OCI-LY3 (cell line): ENCODE measurements at regions not wholly inside any gene's neighbourhood (a gene's known extent, or its start where the extent isn't known, plus 50 kb on each side); places are given as distances from the start of the nearest gene placed in this dataset.
A peak's percentile ranks its signal among the peaks of the same experiment; 100 is the strongest.

ENCODE experiments used
- H2AFZ ChIP-seq: fragments of 200-600, 300-600 bp; shearing (Covaris generic); 2 replicates; pipeline ENCODE4 v1.6.0; 2014; ENCODE audit warnings: antibody characterized with exemption, low read depth, low read length
- H3K27ac ChIP-seq: fragments of 200-600, 300-600 bp; sonication (generic); 2 replicates; pipeline ENCODE4 v1.5.1; 2014; ENCODE audit warnings: mild to moderate bottlenecking, low read length, moderate library complexity, mixed read lengths
- H3K27me3 ChIP-seq: fragments of 200-600, 300-600 bp; sonication (generic); 2 replicates; pipeline ENCODE4 v1.6.1; 2014; ENCODE audit warnings: low read depth, low read length, mixed read lengths
- H3K36me3 ChIP-seq: fragments of 200-600, 300-600 bp; sonication (generic); replicated peaks from 2 replicates; pipeline ENCODE3; 2014; ENCODE audit warnings: low read depth, low read length, mixed read lengths
- H3K4me1 ChIP-seq: fragments of 300-600, 200-600 bp; sonication (generic); 2 replicates; pipeline ENCODE4 v1.6.1; 2014; ENCODE audit warnings: low read length, mixed read lengths
- H3K4me2 ChIP-seq: fragments of 200-600, 300-600 bp; sonication (generic); 2 replicates; pipeline ENCODE4 v1.6.1; 2014; ENCODE audit warnings: low read length, mixed read lengths
- H3K4me3 ChIP-seq: fragments of 300-600, 200-600 bp; sonication (generic); 2 replicates; pipeline ENCODE4 v1.5.1; 2014; ENCODE audit warnings: antibody characterized with exemption, mild to moderate bottlenecking, low read length, moderate library complexity
- H3K79me2 ChIP-seq: fragments of 300-600, 200-600 bp; shearing (Covaris generic); 2 replicates; pipeline ENCODE4 v1.6.1; 2014; ENCODE audit warnings: mild to moderate bottlenecking, low read length, mixed read lengths
- H3K9ac ChIP-seq: fragments of 300-600, 200-600 bp; shearing (Covaris generic); 2 replicates; pipeline ENCODE4 v1.6.0; 2014; ENCODE audit warnings: mild to moderate bottlenecking, low read length, moderate library complexity
- H3K9me3 ChIP-seq: fragments of 200-600, 300-600 bp; shearing (Covaris generic); 2 replicates; pipeline ENCODE4 v1.6.1; 2014; ENCODE audit warnings: low read length, mixed read lengths; ENCODE audit not compliant: insufficient read depth
- H4K20me1 ChIP-seq: fragments of 200-600, 300-600 bp; sonication (generic); 2 replicates; pipeline ENCODE4 v1.6.1; 2016; ENCODE audit warnings: low read length, mixed read lengths; ENCODE audit not compliant: insufficient read depth
- CTCF ChIP-seq: fragments of 200-600, 300-600 bp; sonication (generic); IDR thresholded peaks from 2 replicates; pipeline ENCODE4 v1.5.1; 2014; ENCODE audit warnings: antibody characterized with exemption, low read length, low read depth
- EZH2phosphoT487 ChIP-seq: fragments of 200-600 bp; shearing (Covaris generic); IDR thresholded peaks from 2 replicates; pipeline ENCODE4 v1.6.1; 2018; ENCODE audit warnings: antibody characterized with exemption, mixed run types, low read depth

GRCh38 chr7:125098377-125098970, 168.8 kb upstream of the POT1 start:
- no peaks in the 10 kb centered on the region for H3K36me3 ChIP-seq
- 0 out of 2 replicates have a peak overlapping the region, but pooled peaks have one; percentile 16 for H3K4me3 ChIP-seq
- H3K79me2 ChIP-seq = no peaks in the 10 kb centered on the region
- H2AFZ ChIP-seq = no peak overlapping the region
- H3K9ac ChIP-seq = no peak overlapping the region
- peak overlapping the region; percentile 60 for H3K4me2 ChIP-seq
- H3K9me3 ChIP-seq = no peaks in the 10 kb centered on the region
- H3K27ac ChIP-seq = no peak overlapping the region
- no peaks in the 10 kb centered on the region for H4K20me1 ChIP-seq
- TF ChIP-seq EZH2phosphoT487 (no peak), CTCF (no peak)
- H3K4me1 ChIP-seq = peaks cover 18% of the 10 kb centered on the region
- no peaks in the 10 kb centered on the region for H3K27me3 ChIP-seq

GRCh38 chr7:125090596-125090995, 161.0 kb upstream of the POT1 start:
- H2AFZ ChIP-seq = no peak overlapping the region
- no peaks in the 10 kb centered on the region for H3K9me3 ChIP-seq
- H3K79me2 ChIP-seq = no peaks in the 10 kb centered on the region
- no peak overlapping the region for H3K9ac ChIP-seq
- no peak for TF ChIP-seq CTCF
- no peak for TF ChIP-seq EZH2phosphoT487
- no peak overlapping the region for H3K27ac ChIP-seq
- H3K4me3 ChIP-seq = no peak overlapping the region
- H3K27me3 ChIP-seq = no peaks in the 10 kb centered on the region
- no peaks in the 10 kb centered on the region for H3K4me1 ChIP-seq
- H3K36me3 ChIP-seq = no peaks in the 10 kb centered on the region
- no peak overlapping the region for H3K4me2 ChIP-seq
- H4K20me1 ChIP-seq = no peaks in the 10 kb centered on the region

GRCh38 chr7:125089171-125089570, 159.5 kb upstream of the POT1 start:
- TF ChIP-seq CTCF (no peak), EZH2phosphoT487 (no peak)
- no peak overlapping the region for H3K27ac ChIP-seq
- H3K9ac ChIP-seq = no peak overlapping the region
- H3K9me3 ChIP-seq = no peaks in the 10 kb centered on the region
- H3K4me2 ChIP-seq = no peak overlapping the region
- no peak overlapping the region for H2AFZ ChIP-seq
- no peaks in the 10 kb centered on the region for H3K36me3 ChIP-seq
- H4K20me1 ChIP-seq = no peaks in the 10 kb centered on the region
- no peaks in the 10 kb centered on the region for H3K27me3 ChIP-seq
- H3K4me1 ChIP-seq = no peaks in the 10 kb centered on the region
- no peaks in the 10 kb centered on the region for H3K79me2 ChIP-seq
- no peak overlapping the region for H3K4me3 ChIP-seq

- Histone ChIP-seq H3K27me3 (no peaks in the 10 kb centered on the region), H3K9ac (no peak overlapping the region)
Measured at GRCh38 chr7:125088555-125088954, 158.9 kb upstream of the POT1 start.

More at GRCh38 chr7:125088555-125088954, 158.9 kb upstream of the POT1 start:
- Histone ChIP-seq H4K20me1 (no peaks in the 10 kb centered on the region), H3K27ac (no peak overlapping the region), H2AFZ (no peak overlapping the region), H3K79me2 (no peaks in the 10 kb centered on the region), H3K4me2 (no peak overlapping the region), H3K4me3 (no peak overlapping the region), H3K36me3 (no peaks in the 10 kb centered on the region), H3K4me1 (no peaks in the 10 kb centered on the region), H3K9me3 (no peaks in the 10 kb centered on the region)
- no peak for TF ChIP-seq EZH2phosphoT487
- no peak for TF ChIP-seq CTCF
